ENCODE measurements at regions not wholly inside any gene's neighbourhood (a gene's known extent, or its start where the extent isn't known, plus 50 kb on each side); places are given as distances from the start of the nearest gene placed in this dataset.

- TF ChIP-seq CTCF (IDR thresholded peaks at IDR 0.05) = no peak
- no peak for TF ChIP-seq POLR2A (IDR thresholded peaks at IDR 0.05)
Measured at GRCh38 chr5:149433524-149434131, 54.5 kb upstream of the IL17B start.

Data from vagina (tissue), 2 donors.